A673 (cell line): ENCODE measurements at regions not wholly inside any gene's neighbourhood (a gene's known extent, or its start where the extent isn't known, plus 50 kb on each side); places are given as distances from the start of the nearest gene placed in this dataset.

ENCODE experiments used
- EZH2 ChIP-seq: fragments of 200-600 bp; sonication (generic); IDR thresholded peaks from 2 replicates; pipeline ENCODE4 v1.6.1; 2017; ENCODE audit warnings: borderline replicate concordance, low read depth, mild to moderate bottlenecking, mixed read lengths, antibody characterized with exemption, low read length; ENCODE audit not compliant: poor library complexity, severe bottlenecking
- TF ChIP-seq, protein P1 (sequence below): fragments of 300-800, 200-600 bp; sonication (generic); conservative IDR thresholded peaks from 2 replicates; pipeline ENCODE4 v1.5.1; 2017; ENCODE audit warnings: low read depth, mild to moderate bottlenecking, antibody characterized with exemption, low read length, moderate library complexity, mixed read lengths

- TF ChIP-seq, protein P1, sequence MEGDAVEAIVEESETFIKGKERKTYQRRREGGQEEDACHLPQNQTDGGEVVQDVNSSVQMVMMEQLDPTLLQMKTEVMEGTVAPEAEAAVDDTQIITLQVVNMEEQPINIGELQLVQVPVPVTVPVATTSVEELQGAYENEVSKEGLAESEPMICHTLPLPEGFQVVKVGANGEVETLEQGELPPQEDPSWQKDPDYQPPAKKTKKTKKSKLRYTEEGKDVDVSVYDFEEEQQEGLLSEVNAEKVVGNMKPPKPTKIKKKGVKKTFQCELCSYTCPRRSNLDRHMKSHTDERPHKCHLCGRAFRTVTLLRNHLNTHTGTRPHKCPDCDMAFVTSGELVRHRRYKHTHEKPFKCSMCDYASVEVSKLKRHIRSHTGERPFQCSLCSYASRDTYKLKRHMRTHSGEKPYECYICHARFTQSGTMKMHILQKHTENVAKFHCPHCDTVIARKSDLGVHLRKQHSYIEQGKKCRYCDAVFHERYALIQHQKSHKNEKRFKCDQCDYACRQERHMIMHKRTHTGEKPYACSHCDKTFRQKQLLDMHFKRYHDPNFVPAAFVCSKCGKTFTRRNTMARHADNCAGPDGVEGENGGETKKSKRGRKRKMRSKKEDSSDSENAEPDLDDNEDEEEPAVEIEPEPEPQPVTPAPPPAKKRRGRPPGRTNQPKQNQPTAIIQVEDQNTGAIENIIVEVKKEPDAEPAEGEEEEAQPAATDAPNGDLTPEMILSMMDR: no peak
- TF ChIP-seq EZH2: no peak
These were observed 171.4 kb upstream of the AFDN start for GRCh38 chr6:167655174-167655821.
